H1 (cell line): ENCODE measurements at regions not wholly inside any gene's neighbourhood (a gene's known extent, or its start where the extent isn't known, plus 50 kb on each side); places are given as distances from the start of the nearest gene placed in this dataset.

Experiments
- MAX ChIP-seq: IDR thresholded peaks from 2 replicates; pipeline ENCODE4 v1.6.1; 2012; ENCODE audit warnings: inconsistent platforms
- RFX5 ChIP-seq: IDR thresholded peaks from 2 replicates; pipeline ENCODE4 v1.6.1; 2011; ENCODE audit warnings: low read depth, low read length, improper control_type of control experiment, borderline replicate concordance

GRCh38 chr6:105753207-105753606 is 332.9 kb upstream of the PRDM1 start (continued):
- no peak for TF ChIP-seq RFX5
- no peak for TF ChIP-seq MAX
